SK-N-SH treated with all-trans-retinoic acid at 6 μM for 48 hours (cell line): ENCODE measurements at regions not wholly inside any gene's neighbourhood (a gene's known extent, or its start where the extent isn't known, plus 50 kb on each side); places are given as distances from the start of the nearest gene placed in this dataset.

ENCODE experiments used
- ATAC-seq: fragments of 200-7000 bp; cut with Tn5 transposase; 3 replicates; pipeline ENCODE4 v1.9.1; 2020; ENCODE audit warnings: mild to moderate bottlenecking, moderate library complexity
- ARNTL ChIP-seq: fragments of 450-650 bp; formaldehyde crosslinking; IDR thresholded peaks from 2 replicates; pipeline ENCODE4 v1.5.0; 2020; ENCODE audit warnings: low read depth, mild to moderate bottlenecking, moderate library complexity, borderline replicate concordance
- CSDC2 ChIP-seq: fragments of 250-450 bp; sonication (Bioruptor Pico); IDR thresholded peaks from 2 replicates; pipeline ENCODE4 v1.5.0; 2020; ENCODE audit warnings: mild to moderate bottlenecking, moderate library complexity
- ESRRG ChIP-seq: fragments of 250-450 bp; sonication (Bioruptor Pico); IDR thresholded peaks from 2 replicates; pipeline ENCODE4 v1.6.1; 2021; ENCODE audit warnings: mild to moderate bottlenecking
- GLIS3 ChIP-seq: fragments of 250-450 bp; sonication (Bioruptor Pico); IDR thresholded peaks from 2 replicates; pipeline ENCODE4 v1.5.0; 2020; ENCODE audit warnings: mild to moderate bottlenecking, moderate library complexity
- ISL1 ChIP-seq: fragments of 250-450 bp; sonication (Bioruptor Pico); IDR thresholded peaks from 2 replicates; pipeline ENCODE4 v2.1.2; 2022; ENCODE audit warnings: mild to moderate bottlenecking, moderate library complexity
- OSR1 ChIP-seq: fragments of 250-450 bp; sonication (Bioruptor Pico); IDR thresholded peaks from 2 replicates; pipeline ENCODE4 v1.8.0; 2022; ENCODE audit warnings: moderate library complexity, mild to moderate bottlenecking, inconsistent platforms
- PPARA ChIP-seq: fragments of 250-450 bp; sonication (Bioruptor Pico); IDR thresholded peaks from 2 replicates; pipeline ENCODE4 v1.5.0; 2020; ENCODE audit warnings: mild to moderate bottlenecking, borderline replicate concordance
- RARB ChIP-seq: fragments of 250-450 bp; sonication (Bioruptor Pico); IDR thresholded peaks from 2 replicates; pipeline ENCODE4 v1.8.0; 2021; ENCODE audit warnings: mild to moderate bottlenecking, moderate library complexity
- TOX ChIP-seq: fragments of 250-450 bp; sonication (Bioruptor Pico); IDR thresholded peaks from 2 replicates; pipeline ENCODE4 v1.8.0; 2021; ENCODE audit warnings: mild to moderate bottlenecking, moderate library complexity, borderline replicate concordance
- ZC3H10 ChIP-seq: fragments of 250-450 bp; sonication (Bioruptor Pico); IDR thresholded peaks from 2 replicates; pipeline ENCODE4 v1.5.1; 2021; ENCODE audit warnings: mild to moderate bottlenecking, moderate library complexity
- ZFP3 ChIP-seq: fragments of 250-450 bp; sonication (Bioruptor Pico); IDR thresholded peaks from 2 replicates; pipeline ENCODE4 v1.5.0; 2020; ENCODE audit warnings: mild to moderate bottlenecking, moderate library complexity
- ZFP30 ChIP-seq: fragments of 450-650 bp; formaldehyde crosslinking; IDR thresholded peaks from 2 replicates; pipeline ENCODE4 v1.5.0; 2022; ENCODE audit warnings: mild to moderate bottlenecking, moderate library complexity
- ZNF565 ChIP-seq: fragments of 450-650 bp; formaldehyde crosslinking; conservative IDR thresholded peaks from 2 replicates; pipeline ENCODE4 v1.5.0; 2020; ENCODE audit warnings: low read depth, mild to moderate bottlenecking, moderate library complexity
- ZNF70 ChIP-seq: fragments of 450-650 bp; formaldehyde crosslinking; IDR thresholded peaks from 2 replicates; pipeline ENCODE4 v1.5.0; 2020; ENCODE audit warnings: mild to moderate bottlenecking, moderate library complexity
- ZNF8 ChIP-seq: fragments of 450-650 bp; formaldehyde crosslinking; IDR thresholded peaks from 2 replicates; pipeline ENCODE4 v1.5.0; 2020; ENCODE audit warnings: mild to moderate bottlenecking, moderate library complexity
- TF ChIP-seq, protein P1 (sequence below): fragments of 250-450 bp; sonication (Bioruptor Pico); IDR thresholded peaks from 2 replicates; pipeline ENCODE4 v1.5.0; 2020; ENCODE audit warnings: mild to moderate bottlenecking, moderate library complexity
- TF ChIP-seq, protein P2 (sequence below): fragments of 250-450 bp; sonication (Bioruptor Pico); IDR thresholded peaks from 2 replicates; pipeline ENCODE4 v1.5.1; 2021; ENCODE audit warnings: mild to moderate bottlenecking, moderate library complexity
- TF ChIP-seq, protein P3 (sequence below): fragments of 250-450 bp; sonication (Bioruptor Pico); IDR thresholded peaks from 2 replicates; pipeline ENCODE4 v1.5.1; 2020; ENCODE audit warnings: low read depth, mild to moderate bottlenecking, moderate library complexity
- TF ChIP-seq, protein P4 (sequence below): fragments of 250-450 bp; sonication (Bioruptor Pico); IDR thresholded peaks from 2 replicates; pipeline ENCODE4 v1.8.0; 2020; ENCODE audit warnings: mild to moderate bottlenecking, moderate library complexity, borderline replicate concordance

DNA sequence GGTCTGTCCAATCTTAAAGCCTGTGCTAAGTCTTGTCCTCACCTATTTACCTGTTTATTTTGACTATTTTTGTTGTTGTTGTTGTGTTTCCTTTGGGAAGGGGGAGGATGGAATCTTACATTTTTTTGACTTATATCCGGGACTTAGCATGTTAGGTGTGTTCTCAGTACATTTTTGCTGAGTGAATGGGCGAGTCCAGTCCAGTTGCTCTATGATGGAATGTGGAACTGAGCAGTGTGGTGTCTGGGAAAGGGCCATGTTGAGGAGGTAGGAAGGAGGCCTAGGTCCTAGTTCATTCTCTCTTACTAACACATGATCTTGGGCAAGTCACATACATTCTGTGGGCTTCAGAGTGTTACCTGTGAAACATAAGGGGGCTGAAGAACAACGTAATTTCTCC lies 80.9 kb upstream of the SLC38A2 start:
- TF ChIP-seq, protein P1, sequence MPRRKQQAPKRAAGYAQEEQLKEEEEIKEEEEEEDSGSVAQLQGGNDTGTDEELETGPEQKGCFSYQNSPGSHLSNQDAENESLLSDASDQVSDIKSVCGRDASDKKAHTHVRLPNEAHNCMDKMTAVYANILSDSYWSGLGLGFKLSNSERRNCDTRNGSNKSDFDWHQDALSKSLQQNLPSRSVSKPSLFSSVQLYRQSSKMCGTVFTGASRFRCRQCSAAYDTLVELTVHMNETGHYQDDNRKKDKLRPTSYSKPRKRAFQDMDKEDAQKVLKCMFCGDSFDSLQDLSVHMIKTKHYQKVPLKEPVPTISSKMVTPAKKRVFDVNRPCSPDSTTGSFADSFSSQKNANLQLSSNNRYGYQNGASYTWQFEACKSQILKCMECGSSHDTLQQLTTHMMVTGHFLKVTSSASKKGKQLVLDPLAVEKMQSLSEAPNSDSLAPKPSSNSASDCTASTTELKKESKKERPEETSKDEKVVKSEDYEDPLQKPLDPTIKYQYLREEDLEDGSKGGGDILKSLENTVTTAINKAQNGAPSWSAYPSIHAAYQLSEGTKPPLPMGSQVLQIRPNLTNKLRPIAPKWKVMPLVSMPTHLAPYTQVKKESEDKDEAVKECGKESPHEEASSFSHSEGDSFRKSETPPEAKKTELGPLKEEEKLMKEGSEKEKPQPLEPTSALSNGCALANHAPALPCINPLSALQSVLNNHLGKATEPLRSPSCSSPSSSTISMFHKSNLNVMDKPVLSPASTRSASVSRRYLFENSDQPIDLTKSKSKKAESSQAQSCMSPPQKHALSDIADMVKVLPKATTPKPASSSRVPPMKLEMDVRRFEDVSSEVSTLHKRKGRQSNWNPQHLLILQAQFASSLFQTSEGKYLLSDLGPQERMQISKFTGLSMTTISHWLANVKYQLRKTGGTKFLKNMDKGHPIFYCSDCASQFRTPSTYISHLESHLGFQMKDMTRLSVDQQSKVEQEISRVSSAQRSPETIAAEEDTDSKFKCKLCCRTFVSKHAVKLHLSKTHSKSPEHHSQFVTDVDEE = no peak
- TF ChIP-seq ZC3H10 = no peak
- no peak for TF ChIP-seq RARB (CRISPR knock-in tag)
- no peak for TF ChIP-seq TOX
- TF ChIP-seq ZFP3 (CRISPR knock-in tag) = no peak
- no peak for TF ChIP-seq PPARA (CRISPR knock-in tag)
- TF ChIP-seq ZNF8 (CRISPR knock-in tag) = no peak
- TF ChIP-seq ARNTL (CRISPR knock-in tag) = no peak
- TF ChIP-seq OSR1 (CRISPR knock-in tag) = no peak
- no peak for TF ChIP-seq ZFP30 (CRISPR knock-in tag)
- TF ChIP-seq, protein P2, sequence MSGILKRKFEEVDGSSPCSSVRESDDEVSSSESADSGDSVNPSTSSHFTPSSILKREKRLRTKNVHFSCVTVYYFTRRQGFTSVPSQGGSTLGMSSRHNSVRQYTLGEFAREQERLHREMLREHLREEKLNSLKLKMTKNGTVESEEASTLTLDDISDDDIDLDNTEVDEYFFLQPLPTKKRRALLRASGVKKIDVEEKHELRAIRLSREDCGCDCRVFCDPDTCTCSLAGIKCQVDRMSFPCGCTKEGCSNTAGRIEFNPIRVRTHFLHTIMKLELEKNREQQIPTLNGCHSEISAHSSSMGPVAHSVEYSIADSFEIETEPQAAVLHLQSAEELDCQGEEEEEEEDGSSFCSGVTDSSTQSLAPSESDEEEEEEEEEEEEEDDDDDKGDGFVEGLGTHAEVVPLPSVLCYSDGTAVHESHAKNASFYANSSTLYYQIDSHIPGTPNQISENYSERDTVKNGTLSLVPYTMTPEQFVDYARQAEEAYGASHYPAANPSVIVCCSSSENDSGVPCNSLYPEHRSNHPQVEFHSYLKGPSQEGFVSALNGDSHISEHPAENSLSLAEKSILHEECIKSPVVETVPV (CRISPR knock-in tag) = no peak
- no peak for ATAC-seq

DNA sequence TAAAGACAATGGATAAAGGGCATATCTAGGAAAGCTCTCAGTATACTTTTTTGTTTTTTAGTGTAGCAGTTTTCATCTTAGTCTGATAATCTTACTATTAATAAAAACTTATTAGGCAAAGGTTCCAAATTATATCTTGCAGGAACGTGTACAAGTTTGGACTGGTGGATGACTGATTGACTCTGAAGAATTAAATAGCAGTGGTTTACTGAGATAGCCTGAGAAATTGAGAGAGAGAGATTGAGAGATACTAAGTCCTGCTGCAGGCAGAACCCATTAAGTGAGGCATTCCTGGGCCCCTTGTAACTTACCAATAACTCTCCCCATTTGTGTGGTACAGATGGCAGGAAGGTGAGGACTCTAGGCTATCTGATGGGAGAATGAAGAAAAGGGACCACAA lies 80.2 kb upstream of the SLC38A2 start:
- TF ChIP-seq ESRRG (CRISPR knock-in tag) (no peak), ZFP30 (CRISPR knock-in tag) (no peak), ZNF70 (CRISPR knock-in tag) (no peak), CSDC2 (CRISPR knock-in tag) (no peak), ZC3H10 (no peak), GLIS3 (CRISPR knock-in tag) (no peak)
- TF ChIP-seq, protein P3, sequence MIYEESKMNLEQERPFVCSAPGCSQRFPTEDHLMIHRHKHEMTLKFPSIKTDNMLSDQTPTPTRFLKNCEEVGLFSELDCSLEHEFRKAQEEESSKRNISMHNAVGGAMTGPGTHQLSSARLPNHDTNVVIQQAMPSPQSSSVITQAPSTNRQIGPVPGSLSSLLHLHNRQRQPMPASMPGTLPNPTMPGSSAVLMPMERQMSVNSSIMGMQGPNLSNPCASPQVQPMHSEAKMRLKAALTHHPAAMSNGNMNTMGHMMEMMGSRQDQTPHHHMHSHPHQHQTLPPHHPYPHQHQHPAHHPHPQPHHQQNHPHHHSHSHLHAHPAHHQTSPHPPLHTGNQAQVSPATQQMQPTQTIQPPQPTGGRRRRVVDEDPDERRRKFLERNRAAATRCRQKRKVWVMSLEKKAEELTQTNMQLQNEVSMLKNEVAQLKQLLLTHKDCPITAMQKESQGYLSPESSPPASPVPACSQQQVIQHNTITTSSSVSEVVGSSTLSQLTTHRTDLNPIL (CRISPR knock-in tag) = no peak
- TF ChIP-seq, protein P2 (CRISPR knock-in tag) = no peak
- TF ChIP-seq, protein P4, sequence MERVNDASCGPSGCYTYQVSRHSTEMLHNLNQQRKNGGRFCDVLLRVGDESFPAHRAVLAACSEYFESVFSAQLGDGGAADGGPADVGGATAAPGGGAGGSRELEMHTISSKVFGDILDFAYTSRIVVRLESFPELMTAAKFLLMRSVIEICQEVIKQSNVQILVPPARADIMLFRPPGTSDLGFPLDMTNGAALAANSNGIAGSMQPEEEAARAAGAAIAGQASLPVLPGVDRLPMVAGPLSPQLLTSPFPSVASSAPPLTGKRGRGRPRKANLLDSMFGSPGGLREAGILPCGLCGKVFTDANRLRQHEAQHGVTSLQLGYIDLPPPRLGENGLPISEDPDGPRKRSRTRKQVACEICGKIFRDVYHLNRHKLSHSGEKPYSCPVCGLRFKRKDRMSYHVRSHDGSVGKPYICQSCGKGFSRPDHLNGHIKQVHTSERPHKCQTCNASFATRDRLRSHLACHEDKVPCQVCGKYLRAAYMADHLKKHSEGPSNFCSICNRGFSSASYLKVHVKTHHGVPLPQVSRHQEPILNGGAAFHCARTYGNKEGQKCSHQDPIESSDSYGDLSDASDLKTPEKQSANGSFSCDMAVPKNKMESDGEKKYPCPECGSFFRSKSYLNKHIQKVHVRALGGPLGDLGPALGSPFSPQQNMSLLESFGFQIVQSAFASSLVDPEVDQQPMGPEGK (CRISPR knock-in tag) = no peak
- no peak for ATAC-seq

DNA sequence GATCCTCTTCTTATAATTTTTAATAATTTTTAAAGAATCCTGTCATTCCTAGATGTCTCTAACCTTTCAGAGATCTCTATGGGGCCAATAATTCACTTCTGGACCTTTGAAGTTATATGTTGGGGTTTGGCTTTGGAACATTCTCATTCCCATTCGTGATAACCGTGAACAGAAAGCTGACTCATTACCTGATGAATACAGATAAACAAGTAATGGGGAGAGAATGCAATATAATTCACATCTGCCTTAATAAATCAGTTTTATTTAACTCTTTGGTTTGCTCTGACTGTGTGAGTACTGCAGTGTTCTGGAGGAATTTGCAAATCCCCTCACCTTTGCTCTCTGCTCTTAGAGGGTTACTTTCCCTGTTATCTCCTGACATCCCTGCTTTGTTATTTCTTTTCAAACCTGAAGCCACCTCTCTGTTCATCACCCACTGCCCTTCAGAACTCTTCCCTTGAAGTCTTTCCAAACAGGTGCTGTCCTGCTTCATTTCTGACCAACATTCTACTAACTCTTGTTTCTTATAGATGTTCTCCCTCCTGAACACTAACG lies 79.6 kb upstream of the SLC38A2 start:
- peak; percentile 37; the same call in 1 of the 2 replicates for TF ChIP-seq ISL1 (CRISPR knock-in tag)
- no peak for TF ChIP-seq ZC3H10
- no peak; the same call in 1 of the 3 replicates for ATAC-seq

DNA sequence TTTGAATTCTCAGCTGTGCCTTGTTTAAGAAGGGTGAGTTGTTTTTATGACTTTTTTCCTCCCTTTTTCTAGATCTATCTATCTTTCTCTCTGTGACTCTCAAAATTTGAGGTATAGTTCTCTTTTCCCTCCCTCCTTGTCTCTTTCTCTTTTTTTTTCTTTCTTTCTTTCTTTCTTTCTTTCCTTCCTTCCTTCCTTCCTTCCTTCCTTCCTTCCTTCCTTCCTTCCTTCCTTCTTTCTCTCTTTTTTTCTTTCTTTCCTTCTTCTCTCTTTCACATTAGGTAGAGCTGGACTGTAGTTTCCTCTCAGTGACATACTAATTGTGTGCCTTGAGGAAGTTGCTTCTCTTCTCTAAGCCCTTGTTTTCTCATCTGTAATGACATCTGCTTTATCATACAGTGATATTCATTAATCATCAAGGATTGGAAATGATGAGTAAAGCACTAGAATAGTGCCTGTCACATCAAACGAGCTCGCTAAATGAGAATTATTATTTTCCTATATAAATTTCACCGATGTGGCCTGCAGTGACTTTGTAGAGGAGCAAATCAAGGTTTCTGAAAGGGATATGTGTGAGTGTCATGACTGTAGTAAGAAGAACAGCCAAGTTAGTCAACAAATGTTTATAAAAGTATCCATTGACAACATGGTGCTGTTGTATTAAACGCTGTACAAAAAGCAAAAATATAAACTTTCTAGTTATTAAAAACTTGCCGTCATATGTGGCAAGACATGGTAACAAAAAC lies 78.9 kb upstream of the SLC38A2 start:
- ATAC-seq = no peak
- 0 out of 2 replicates have a peak, but pooled peaks have one; percentile 17 for TF ChIP-seq ZC3H10
- no peak for TF ChIP-seq ZNF565
- no peak for TF ChIP-seq GLIS3 (CRISPR knock-in tag)
- TF ChIP-seq, all 23 proteins: peak for 1
